ENCODE measurements at regions not wholly inside any gene's neighbourhood (a gene's known extent, or its start where the extent isn't known, plus 50 kb on each side); places are given as distances from the start of the nearest gene placed in this dataset.
"Not testable (repeated sequence)": the region's sequence is repeated elsewhere in the genome, so short reads cannot be mapped to it uniquely, and the experiment has no call there.

- no peak for DNase-seq
Measured at GRCh38 chr3:5767304-5767703, 579.8 kb downstream of the EDEM1 start.

- no peak for DNase-seq
Measured at GRCh38 chr3:5768281-5768945, 580.9 kb downstream of the EDEM1 start.

GRCh38 chr3:5769825-5770224, 582.3 kb downstream of the EDEM1 start:
- DNase-seq: no peak

GRCh38 chr3:5774337-5774736, 586.8 kb downstream of the EDEM1 start:
- DNase-seq: no peak

GRCh38 chr3:5775100-5775499, 587.6 kb downstream of the EDEM1 start:
- DNase-seq: not testable (repeated sequence)

GRCh38 chr3:5784690-5785089, 597.2 kb downstream of the EDEM1 start:
- no peak for DNase-seq

GRCh38 chr3:5787861-5788488, 600.5 kb downstream of the EDEM1 start:
- no peak for DNase-seq

DNA sequence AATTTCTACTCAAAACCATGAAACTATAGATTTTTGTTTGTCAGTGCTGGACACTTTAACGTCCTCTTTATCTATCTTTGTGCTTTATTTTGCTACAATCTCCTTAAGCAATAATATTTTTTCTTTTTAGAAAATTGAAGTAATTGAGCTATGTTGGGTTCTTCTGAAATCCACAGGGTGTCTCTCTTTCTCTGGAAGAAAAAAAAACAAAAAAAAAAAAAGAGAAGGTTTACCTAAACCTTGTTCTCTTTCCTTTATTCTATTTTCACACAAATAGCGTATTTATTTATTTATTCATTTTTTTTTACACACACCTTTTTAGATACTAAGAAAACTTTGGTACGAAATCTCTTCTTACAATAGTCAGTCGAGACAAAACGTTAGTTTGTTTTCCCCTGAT, 601.0 kb downstream of the EDEM1 start:
- no peak for DNase-seq

GRCh38 chr3:5791558-5791957, 604.1 kb downstream of the EDEM1 start:
- DNase-seq: no peak

GRCh38 chr3:5796541-5796940, 609.0 kb downstream of the EDEM1 start:
- DNase-seq: no peak

GRCh38 chr3:5798809-5799208, 611.3 kb downstream of the EDEM1 start:
- DNase-seq: no peak

- no peak for DNase-seq
Measured at GRCh38 chr3:5799398-5799797, 611.9 kb downstream of the EDEM1 start.

GRCh38 chr3:5800965-5801364, 613.5 kb downstream of the EDEM1 start:
- DNase-seq: no peak

- DNase-seq: no peak
Measured at GRCh38 chr3:5806192-5806591, 618.7 kb downstream of the EDEM1 start.

DNA sequence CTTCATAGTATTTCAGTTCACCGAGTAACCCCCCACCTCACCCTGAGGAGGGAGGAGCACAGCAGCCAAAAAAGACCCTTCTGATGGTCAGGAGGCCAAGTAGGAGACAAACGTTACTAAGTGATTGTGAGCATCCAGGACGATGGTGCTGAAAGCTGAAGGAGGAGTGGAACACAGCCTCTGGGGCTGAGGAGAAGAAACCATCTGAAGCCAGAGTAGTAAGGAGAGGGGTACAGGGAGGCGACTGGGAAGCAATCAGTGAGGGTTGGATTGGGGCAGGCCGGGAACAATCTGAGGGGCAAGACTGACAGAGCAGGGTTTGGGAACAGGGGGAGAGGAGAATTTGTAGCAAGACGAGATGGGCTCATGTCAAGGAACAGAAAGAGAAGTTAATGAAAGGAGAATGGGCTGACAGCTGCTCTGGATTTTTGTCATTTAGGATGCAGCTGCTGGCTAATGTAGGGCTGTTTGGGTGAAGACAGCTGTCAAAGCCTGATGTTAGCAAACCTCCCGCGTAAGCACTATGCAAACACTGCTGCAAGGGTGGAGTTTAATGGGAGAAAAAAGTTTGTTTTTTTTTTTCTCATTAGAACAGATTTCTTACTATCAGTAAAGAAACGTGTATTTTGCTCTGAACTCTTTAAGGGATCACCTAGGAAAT, 622.2 kb downstream of the EDEM1 start:
- no peak for DNase-seq

DNA sequence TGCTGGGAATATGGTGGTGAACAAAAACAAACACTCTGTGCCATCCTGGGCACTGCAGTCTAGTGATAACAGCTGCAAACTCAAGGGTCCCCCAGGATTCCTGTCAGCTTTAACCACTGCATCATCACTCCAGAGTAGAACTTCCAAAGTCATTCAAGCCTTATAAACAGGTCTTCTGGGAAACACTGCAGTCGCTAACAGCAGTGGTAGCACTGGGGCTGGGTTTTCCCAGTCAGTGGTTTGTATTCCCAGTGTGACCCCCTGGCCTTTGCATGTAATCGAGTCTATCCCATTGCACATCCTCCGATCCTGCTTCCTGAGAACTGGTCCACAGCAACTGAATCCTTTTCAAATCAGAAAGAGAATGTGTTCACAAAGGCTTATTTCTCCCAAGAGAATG, 623.5 kb downstream of the EDEM1 start:
- DNase-seq: no peak

DNA sequence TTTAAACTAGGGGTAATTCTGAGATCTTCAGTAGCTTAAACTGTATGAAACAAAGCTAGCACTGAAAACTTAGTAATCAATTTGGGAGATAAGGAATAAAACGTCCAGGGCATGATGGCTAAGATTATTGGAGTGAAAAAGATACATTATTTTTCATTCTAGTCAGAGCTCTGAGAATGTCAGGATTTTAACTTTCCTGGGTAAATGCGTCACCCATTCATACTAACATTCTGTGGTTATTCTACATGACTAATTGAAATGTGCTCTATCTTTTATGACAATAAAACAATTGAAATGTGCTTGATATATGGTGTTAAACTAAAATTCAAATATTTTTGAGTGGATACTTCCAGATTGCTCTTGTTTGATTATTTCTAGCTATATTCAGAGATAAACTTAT, 626.0 kb downstream of the EDEM1 start:
- no peak for DNase-seq

GRCh38 chr3:5822843-5823242, 635.3 kb downstream of the EDEM1 start:
- no peak for DNase-seq

GRCh38 chr3:5826467-5826866, 639.0 kb downstream of the EDEM1 start:
- no peak for DNase-seq

DNA sequence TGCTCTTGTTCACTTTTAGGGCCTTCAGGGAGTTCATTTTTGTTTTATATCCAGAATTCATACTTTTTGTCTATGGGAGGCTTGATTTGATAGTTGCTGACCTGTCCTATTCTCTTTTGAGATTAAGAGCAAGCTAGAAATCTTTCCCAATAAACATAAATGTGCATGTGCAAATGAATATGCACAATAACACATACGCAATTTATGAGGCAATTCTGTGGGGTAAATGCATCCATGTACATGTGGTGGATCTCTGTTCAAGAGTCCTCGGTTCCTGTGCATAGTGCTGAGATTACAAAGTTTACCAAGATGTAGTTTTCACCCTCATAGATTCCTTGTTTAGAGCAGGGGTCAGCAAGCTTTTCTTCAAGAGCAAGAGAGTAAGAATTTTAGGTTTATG, 640.7 kb downstream of the EDEM1 start:
- DNase-seq: no peak

- DNase-seq: no peak
Measured at GRCh38 chr3:5840056-5840455, 652.5 kb downstream of the EDEM1 start.

- DNase-seq: no peak
Measured at GRCh38 chr3:5841599-5841998, 654.1 kb downstream of the EDEM1 start.

DNA sequence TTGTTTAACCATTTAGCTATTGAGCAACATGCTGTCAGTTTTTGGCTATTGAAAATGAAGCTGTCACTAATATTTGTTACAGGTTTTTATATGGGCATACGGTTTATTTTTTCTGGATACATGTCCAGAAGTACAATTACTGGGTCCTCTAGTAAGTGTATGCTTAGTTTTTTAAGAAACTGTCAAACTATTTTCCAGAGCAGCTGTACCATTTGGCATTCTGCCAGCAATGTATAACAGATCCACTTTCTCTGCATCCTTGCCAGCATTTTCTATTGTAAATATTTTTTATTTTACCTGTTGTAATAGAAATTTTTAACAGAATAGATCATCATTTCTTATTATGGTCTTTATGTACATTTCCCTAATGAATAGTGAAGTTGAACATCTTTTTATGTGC, 658.8 kb downstream of the EDEM1 start:
- no peak for DNase-seq

DNA sequence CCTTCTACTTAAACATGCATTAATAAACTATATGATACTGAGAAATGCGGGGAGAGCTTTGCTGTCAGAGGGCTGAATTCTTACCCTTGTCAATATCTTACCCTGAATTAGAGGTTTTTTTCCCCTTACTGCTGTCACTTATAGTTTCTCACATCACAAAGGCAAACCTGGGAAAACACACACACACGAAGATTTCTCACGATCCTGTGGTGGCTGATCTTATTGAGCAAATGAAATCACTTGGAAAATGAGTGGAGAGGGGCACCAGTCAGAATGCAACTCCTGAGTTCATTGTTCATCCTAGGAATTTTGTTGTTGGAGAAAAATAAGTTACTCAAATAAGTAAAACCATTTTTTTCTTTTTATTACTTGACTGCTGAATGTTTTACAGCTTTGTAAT, 673.6 kb downstream of the EDEM1 start:
- DNase-seq: no peak

DNA sequence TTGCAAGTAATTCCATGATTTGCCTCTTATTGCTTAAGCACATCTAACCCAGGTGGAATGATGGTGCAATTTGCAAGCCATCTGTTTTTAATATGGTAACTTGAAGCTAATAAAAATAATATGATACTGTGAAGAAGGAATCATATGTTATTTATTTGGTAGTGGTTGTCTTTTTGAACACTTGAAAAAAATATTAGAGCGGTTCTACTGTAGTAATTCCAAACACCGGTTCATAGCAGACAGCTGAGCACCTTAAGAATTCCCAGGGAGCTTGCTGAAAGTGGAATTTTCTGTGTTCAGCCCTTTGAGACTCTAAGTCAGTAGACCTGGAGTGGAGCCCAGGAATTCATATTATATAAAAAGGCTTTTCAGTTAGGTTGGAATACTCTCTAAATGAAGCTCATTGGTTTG, 687.4 kb downstream of the EDEM1 start:
- no peak for DNase-seq
